ENCODE measurements at regions not wholly inside any gene's neighbourhood (a gene's known extent, or its start where the extent isn't known, plus 50 kb on each side); places are given as distances from the start of the nearest gene placed in this dataset.

DNA sequence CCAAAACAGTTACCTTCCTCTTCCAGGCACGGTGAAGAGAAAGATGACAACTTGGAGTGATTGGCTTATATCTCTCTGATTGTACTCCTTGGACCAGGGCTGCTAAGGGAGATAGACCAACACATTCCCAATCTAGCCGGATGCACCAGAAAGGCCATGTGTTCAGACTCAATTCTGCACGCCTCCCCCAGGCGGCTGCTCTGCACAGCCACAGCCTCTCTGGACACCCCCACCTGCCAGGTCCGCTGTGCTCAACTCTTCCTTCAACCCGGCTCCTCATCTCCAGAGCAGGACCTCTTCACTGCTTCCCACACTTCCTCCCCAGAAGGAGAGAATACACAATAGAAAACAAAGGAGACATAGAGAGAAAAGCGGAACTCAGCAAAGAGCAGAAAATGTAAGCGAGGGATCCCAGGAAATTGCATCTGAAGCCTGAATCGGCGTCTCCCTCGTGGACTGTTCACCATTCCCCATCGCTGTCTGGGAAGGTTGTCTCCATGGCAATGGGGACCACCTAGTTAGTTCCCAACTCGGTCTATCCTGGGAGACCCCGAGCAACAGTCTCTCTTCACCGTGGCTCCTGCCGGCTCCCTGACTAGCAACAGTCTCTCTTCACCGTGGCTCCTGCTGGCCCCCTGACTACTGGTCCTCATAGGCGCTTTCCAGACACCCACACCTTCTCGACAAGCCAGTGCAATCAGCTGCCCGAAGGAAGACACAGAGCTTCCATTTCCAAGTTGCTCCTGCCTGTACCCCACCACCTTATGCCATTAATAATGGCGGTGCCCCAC is 361.7 kb upstream of the MYT1L start:
- no peak for DNase-seq (ENCODE audit: low read depth)

DNA sequence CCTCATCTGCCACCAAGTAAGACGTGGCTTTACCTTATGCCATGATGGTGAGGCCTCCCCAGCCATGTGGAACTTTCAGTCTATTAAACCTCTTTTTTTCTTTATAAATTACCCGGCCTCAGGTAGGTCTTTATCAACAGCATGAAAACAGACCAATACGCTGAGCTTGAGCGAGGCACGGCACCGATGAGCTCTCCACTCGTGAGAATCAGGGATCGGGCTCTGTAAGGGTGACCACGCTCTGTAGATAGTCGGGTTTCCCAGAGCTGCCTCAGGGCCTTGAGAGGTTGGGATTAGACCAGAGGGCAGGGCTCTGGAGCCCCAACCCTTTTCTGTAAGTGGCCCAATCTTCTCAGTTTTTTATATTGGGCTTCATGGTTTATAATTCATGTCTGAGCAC is 360.3 kb upstream of the MYT1L start:
- DNase-seq (ENCODE audit: low read depth), result no peak

DNA sequence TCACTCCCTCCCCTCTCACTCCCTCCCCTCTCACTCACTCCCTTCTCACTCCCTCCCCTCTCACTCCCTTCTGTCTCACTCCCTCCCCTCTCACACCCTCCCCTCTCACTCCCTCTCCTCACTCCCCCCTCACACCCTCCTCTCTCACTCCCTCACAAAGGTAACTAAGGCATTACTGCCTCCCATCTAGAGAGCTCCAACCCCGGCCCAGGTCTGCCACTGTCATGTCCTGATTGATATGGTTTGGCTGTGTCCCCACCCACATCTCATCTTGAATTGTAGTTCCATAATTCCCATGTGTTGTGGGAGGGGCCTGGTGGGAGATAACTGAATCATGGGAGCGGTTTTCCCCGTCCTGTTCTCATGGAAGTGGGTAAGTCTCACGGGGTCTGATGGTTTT is 359.9 kb upstream of the MYT1L start:
- DNase-seq (ENCODE audit: low read depth), result no peak

DNA sequence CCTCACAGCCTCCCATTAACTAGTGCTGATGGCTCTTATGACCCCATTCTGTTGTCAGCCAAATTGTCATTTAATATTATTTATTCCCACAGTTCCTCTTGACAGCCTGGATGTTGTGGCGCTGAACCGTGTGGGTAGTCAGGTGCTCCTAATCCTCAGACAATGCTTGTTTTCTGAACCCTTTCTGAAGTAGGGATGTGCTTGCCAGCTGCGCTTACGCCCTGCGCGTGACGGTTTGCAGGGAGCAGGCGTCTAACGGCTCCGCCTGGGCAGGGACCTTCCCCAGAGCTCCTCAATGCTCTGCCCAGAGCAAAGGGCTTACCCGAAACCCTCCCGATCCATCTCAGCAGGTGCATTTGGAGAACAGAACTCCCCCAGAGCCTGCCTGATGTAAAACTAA is 358.2 kb upstream of the MYT1L start:
- no peak for DNase-seq (ENCODE audit: low read depth)

DNA sequence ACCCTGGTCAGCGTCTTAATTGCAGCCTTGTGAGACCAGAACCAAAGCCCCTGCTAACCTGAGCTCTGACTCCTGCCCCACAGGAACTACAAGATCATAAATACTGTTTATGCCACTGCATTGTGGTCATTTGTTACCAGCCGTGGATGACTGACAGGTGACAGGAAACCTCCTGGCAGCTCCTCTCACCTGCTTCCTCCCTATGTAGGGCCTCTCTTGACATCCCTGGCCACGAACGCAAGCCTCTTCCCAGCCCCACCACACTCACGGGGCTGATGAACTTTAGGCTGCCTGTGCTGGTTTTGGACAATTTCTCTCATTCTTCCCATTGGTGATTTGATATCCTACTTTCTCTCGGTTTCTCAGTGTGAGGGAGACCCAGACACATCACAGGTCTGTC is 357.2 kb upstream of the MYT1L start:
- no peak for DNase-seq (ENCODE audit: low read depth)

DNA sequence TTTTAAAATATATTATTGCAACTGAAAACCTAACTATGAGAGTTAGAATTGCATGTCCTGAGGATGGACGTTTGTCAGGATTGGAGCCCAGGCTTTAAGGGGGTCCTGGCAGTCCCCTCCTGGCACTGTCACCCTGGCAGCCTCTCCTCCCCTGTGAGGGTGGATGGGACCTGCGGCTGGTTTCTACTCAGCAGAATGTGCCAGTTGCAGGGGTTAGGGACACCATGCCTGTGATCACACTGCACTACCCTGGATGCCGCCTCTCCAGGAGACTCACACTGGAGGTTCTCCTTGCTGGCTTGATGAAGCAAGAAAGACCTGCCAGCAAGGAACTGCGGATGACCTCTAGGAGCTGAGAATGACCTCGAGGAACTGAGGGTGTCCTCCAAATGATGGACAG is 356.7 kb upstream of the MYT1L start:
- DNase-seq (ENCODE audit: low read depth), result no peak

DNA sequence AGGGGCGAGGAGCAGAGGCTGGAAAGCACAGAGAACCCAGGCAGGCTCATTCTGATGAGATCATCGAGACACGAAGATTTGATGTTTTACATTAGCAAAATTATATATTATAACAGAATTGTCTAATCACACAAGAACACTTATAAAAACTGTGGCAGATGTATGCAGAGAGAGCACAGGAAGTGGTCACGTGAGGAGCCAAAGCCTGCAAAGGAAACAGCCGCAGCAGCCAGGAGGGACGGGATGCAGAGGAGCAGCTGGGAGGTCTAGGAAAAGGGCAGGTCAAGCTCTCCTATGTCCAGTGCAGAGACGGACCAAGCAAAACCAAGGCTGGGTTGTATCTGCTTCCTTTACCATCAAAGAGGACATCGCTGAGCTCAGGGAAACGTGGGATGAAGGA is 355.1 kb upstream of the MYT1L start:
- DNase-seq (ENCODE audit: low read depth), result no peak

DNA sequence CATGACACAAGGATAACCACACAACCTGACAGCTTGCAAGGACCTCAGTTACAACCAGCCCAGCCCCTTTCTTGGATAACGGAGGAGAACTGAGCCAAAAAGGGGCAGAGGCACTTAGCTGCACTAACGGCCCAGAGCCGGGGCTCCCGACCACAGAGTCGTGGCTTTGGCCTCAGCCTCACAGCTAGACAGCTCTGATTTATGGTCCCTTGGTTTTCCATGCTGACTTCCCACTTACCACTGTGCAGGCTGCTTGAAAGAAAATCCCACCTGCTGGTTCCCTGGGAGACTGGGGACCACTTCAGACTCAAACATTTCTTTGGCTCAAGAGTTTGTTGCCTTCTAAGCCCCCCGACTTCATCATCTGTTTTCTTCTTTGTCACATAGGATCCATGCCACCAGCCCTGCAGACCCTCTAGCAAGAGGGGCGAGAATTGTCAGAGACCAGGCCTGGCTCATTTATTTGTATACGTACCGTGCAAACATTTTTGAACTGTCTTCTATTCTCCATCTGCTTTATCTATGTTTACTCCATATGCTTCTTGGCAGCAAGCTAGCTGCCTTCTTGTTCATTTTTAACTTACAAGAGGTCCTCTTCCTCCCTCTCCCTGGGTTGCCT is 352.6 kb upstream of the MYT1L start:
- DNase-seq (ENCODE audit: low read depth), result no peak

DNA sequence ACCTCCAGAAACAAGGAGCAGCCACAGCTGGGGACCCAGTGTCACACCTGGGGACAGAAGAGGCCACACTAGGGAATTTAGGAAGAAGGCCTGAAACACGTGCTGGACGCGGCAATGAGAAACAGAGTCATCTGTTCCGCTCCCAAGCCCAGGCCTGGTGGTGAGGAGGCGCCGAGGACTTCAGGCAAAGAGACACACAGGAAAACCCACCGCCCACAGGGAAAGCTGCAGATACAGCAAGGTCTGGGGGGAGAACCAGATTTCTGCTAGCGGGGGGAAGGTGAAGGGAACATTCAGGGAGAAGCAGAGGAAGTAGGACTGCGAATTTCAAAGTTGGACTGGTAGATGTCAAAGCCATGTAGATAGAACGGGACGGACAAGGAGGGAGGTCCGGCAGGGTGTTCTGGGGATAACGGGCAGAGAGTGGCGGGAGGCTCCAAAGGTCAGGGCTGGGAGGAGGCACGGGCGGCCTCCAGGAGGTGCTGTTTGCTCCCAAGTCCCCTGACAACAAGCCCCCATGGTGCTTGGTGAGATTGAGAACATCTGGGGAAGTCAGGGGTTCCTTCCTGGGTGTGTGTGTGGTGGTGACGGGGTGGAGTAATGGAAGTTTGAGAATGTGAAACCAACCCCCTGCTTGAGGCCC is 351.7 kb upstream of the MYT1L start:
- no peak for DNase-seq (ENCODE audit: low read depth)

DNA sequence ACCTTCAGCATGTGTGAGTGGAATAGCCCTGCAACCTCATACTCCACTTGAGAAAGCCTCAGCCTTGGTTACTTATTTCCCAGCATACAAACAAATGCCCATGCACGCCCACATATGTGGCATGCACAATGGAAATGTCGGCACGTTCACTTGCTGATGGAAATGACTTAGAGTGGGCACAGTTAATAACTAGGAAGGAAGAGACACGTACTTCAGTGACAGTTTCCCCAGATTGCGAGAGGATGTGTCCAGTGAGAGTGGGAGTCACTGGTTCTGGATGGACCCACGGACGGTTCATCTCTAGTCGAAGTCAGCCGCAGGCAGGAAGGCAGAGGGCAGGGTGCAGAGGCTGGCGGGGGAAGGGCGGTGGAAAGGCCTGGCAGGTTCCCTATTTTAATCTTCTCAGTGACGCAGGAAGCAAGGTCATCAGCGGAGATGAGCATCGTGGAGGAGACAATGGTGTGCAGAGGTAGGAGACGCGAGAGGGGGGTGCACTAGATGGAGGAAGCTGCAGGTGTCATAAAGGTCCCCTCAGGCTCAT is 350.7 kb upstream of the MYT1L start:
- no peak for DNase-seq (ENCODE audit: low read depth)

DNA sequence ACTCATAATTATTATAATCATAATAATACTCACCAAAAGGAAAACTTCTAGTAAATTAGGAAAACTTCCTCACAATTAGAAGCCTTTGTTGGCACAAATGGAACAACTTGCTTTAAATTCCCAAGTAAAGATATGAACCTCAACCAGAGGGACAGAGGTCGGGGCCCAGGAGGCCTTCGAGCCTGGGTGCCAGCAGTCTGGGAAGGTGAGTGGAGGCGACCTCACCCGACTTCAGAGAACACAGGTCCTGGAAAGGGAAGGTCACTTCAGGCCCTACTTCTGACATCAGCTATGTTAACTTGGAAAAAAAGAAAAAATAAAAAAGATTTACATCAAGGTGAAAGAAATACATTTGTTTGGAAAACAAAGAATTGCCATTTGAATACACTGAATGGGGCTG is 350.0 kb upstream of the MYT1L start:
- no peak for DNase-seq (ENCODE audit: low read depth)

DNA sequence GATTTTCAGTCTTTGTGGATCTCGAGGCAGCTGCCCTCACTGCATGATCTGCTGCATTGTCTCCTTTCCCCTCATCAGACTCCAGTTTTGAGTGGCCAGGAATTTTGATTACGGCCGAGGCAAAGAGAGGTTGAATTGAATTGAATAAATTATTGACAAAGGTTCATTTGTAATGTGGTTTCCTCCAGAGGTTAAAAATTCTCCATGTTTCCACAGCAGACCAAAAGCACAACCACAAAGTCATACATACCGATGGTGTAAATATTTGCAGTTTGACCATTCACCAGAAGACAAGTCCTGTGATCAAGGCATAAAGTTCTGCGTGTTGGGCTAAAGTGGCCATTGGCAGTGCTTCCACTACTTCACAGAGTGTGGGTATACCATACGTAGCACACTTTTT is 343.8 kb upstream of the MYT1L start:
- no peak for DNase-seq (ENCODE audit: low read depth)

DNA sequence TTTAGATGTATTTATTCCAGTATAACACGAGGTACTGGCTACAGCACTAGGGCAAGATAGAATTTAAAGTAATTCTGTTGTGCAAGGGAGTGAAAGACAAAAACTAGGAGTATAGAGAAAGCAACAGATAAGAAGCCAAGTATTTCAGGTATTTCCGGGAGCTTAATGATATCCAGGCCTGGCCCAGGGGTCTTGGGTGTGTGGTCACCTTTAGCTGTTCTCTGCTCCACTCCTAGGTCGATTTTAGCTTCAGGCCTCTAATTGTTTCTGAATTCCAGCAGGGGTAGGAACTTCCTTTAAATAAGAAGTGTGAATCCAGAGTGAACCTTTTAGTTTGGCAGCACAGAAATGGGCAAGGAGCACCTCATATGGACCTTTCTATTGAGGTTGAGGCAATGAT is 342.3 kb upstream of the MYT1L start:
- no peak for DNase-seq (ENCODE audit: low read depth)

DNA sequence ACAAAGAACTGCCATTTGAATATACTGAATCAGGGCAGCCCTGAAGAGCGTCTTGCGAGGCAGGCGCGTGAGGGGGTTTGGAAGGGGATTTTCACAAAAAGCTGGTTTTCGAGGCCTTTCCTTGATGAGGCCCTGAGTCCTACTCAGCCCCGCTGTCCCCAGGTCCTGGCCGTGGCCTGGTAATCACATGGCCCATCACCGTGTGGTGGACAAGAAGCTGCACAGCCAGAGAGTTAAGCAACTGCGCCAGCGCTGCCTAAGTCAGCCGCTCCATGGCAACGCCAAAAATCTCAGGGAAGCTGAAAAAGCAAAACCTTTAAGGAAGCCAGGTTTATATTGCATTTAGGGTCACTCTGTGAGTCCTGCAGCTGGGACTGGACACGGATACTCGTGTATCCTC is 341.2 kb upstream of the MYT1L start:
- DNase-seq (ENCODE audit: low read depth), result no peak

DNA sequence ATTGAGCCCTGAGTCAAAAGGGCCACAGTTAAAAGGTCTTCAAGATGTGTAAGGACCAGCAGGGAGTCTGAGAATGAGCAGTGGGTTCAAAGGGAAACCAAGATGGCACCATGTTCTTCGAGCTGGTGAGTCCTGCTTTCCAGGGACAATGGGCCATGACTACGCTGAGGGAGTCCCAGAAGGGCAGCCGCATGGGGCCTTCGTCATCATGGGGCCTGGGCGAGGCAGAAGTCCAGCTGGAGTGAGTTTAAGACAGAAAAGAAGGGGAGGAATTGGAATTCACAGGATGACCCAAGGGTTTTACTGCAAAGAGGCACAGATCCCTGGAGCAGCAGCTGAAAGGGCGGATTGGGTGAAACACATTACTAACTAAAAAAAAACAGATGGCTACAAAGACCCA is 340.8 kb upstream of the MYT1L start:
- no peak for DNase-seq (ENCODE audit: low read depth)

DNA sequence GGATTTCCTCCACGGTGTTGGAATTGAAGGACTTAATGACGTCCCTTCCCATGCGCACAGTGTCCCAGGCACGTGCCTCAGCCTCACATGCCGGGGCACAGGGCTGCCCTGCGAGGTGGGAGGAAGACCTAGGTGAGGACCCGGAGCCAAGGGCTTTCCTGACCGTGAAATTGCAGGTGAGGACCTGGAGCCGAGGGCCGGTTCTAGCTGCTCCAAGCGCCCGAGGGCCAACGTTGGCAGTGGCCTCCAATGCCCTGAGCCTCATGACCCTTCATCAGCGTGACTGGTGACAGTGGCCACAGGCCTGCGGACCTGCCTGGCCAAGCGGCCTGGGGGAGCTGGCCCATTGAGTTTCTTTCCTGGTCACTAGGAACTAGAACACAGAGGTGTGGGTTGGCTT is 338.2 kb upstream of the MYT1L start:
- DNase-seq (ENCODE audit: low read depth), result no peak

DNA sequence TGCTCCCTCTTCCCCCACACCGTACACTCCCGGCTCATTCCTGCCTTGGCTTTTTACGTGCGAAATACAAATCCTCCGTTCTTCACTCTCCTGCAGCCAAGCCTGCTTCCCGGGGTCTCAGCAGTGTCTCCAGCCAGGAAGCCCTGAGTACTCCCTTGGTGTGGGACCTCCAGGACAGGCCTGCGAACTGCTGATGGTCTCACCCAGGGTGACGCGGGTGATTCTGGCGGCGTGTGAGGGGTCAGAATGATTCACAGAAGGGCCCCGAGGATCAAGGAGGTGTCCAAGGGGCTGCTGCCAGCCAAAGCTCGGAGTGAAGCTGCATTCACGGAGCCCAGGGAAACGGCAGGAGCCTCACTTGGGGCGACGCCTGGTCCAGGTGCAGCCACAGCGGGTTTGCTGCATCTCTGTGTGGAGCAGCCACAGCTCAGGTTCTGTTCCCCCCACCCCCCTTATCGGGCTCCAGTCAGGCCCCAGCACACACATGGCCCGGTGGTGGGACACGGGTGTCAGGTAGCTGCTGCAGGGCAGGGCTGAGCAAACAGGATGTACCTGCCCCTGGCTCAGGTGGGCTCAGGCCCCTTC is 337.7 kb upstream of the MYT1L start:
- no peak for DNase-seq (ENCODE audit: low read depth)

DNA sequence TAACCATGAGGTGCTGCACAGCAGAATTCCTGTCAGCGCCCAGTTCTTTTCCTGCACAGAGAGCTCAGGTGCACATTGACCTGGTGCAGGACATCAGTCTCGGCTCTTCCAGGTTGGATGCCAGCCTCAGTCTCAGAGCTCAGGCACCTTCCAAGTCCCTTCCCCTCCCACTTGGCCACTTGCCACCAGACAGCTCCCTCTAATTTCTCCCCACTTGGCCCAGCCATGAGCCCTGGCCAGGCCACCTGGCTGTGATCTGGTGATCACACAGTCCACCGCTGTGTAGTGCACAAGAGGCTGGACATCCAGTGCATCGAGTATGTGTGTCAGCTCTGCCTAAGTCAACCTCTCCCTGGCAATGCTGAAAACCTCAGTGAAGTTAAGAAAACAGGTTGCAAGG is 336.6 kb upstream of the MYT1L start:
- no peak for DNase-seq (ENCODE audit: low read depth)

DNA sequence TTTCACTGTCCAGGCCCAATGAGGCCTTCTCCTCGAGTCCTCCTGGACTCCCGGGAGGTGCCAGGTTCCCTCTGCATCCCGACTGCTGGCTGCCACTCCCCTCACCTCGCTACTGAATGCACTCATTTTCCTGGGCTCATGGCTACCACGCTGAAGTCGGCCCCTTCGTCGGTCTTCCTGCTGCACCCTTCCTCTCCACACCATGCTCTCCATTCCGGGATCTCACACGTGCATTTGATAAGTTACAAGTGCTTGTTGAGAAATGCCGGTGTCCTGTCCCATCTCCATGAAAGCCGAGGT is 334.7 kb upstream of the MYT1L start:
- no peak for DNase-seq (ENCODE audit: low read depth)

DNA sequence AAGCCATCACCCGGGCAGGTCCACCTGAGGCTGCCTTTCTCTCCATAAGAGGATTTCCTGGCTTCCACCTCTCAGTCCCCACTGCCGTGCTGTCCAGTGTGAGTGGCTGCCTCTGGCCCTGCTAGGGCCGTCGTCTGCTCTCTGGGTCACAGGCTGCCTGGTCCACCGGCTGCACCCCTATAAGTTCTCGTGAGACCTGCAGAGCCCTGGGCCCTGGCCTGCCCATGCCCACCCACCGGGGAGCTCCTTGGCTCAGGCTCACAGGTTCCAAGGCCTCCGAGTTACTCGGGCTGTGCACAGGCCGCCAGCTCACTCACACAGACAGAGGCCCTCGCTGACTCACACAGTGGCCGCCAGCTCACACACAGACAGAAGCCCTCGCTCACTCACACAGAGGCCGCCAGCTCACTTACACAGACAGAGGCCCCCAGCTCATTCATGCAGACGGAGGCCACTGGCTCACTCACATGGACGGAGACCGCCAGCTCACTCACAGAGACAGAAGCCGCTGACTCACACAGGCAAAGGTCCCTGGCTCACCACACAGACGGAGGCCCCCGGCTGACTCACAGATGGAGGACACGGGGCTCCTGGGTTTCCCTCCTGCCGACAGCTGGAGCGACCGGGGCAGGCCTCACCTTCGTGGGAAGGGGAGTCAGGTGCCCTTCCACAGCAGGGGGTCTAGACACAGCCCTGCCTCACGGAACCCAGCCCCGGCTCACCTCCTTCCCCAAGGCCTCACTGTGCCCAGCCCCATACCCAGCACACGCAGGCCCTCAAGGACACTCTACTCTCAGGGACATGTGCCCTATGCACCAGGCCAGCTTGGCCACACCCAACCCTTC is 334.1 kb upstream of the MYT1L start:
- no peak for DNase-seq (ENCODE audit: low read depth)

DNA sequence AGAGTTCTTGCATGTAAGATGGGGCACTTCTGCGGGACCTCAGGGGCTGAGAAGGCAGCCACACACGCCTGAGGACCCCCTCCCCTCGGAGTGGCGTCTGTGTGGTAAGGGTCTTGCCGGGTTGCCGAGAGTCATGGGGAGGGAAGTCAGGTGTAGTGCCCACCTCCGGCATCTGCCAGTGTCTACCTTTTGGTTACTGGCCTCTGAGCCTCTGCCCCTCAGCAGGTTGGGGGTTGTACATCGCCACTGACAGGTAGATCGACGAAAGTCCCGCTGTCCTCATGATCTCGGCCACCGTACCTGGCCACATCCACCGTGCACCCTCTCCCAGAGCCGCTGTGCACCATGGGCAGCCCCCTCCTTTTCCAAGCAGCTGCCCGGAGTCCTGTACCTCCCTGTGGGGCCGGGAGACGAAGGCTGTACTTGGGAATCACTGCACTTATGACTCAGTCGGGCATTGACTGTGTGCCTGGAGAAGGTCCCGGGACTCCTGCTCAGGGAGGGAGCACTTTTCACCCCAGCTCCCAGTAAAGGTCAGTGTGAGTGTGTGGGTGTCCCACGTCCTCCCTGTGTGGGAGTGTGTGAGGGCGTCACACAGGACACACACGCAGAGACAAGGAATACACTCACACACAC is 332.4 kb upstream of the MYT1L start:
- DNase-seq (ENCODE audit: low read depth), result no peak

DNA sequence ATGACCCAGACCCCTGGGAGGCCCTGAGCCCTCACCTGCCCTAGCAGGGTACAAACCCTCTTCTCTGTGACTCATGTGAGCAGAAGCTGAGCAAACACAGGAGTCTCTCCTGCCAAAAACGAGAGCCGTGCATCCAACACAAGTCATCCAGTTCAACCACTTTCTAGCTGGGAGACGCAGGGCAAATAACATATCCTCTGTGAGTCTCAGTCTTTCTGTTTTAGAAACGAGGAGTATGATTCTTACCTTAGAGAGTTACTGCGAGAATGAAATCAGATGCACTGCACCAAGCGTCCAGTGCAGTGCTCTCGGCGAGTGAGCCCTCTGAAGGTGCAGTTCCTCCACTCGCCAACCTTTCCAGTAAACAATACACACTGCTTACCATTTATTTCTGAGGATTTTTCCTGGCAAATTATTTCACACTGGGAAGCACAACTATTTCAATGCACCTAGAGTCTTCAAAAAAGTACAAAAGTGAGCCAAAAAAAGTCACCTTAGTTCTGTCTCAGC is 331.8 kb upstream of the MYT1L start:
- DNase-seq (ENCODE audit: low read depth), result no peak
